Liver (tissue), 8 donors: ENCODE measurements at regions not wholly inside any gene's neighbourhood (a gene's known extent, or its start where the extent isn't known, plus 50 kb on each side); places are given as distances from the start of the nearest gene placed in this dataset.

Experiments
- DNase-seq: peaks from one replicate; pipeline ENCODE4 v3.0.0-alpha.2; 2017; ENCODE audit warnings: low spot score
- H3K27ac ChIP-seq, 2 donors: one replicate each; pipeline ENCODE4 v1.7.0; 2013; ENCODE audit warnings: inconsistent platforms in 2 of 2, low read length in 2 of 2, control low read depth in 1 of 2, low read depth in 1 of 2, mild to moderate bottlenecking in 1 of 2
- H3K27me3 ChIP-seq, 4 donors: one replicate each; pipeline versions ENCODE4 v1.6.1 to v1.7.0; 2013; ENCODE audit warnings: low read length in 3 of 4, inconsistent platforms in 1 of 4, mild to moderate bottlenecking in 1 of 4, moderate library complexity in 1 of 4; ENCODE audit not compliant: control insufficient read depth in 4 of 4, insufficient read depth in 4 of 4
- H3K36me3 ChIP-seq, 4 donors: one replicate each; pipeline versions ENCODE4 v1.6.1 to v1.7.0; 2013; ENCODE audit warnings: low read length in 3 of 4, mild to moderate bottlenecking in 3 of 4, low read depth in 1 of 4, moderate library complexity in 1 of 4; ENCODE audit not compliant: control insufficient read depth in 4 of 4, insufficient read depth in 3 of 4
- H3K4me1 ChIP-seq, 4 donors: one replicate each; pipeline versions ENCODE4 v1.6.1 to v1.7.0; 2013; ENCODE audit warnings: low read length in 3 of 4, mild to moderate bottlenecking in 3 of 4, moderate library complexity in 1 of 4; ENCODE audit not compliant: control insufficient read depth in 4 of 4, insufficient read depth in 4 of 4
- H3K4me3 ChIP-seq, 3 donors: one replicate each; pipeline versions ENCODE4 v1.6.1 to v1.7.0; 2013; ENCODE audit warnings: low read length in 3 of 3, control low read depth in 1 of 3, low read depth in 1 of 3, mild to moderate bottlenecking in 1 of 3
- H3K9ac ChIP-seq, 2 donors: one replicate each; pipeline ENCODE4 v1.7.0; 2013; ENCODE audit warnings: low read length in 2 of 2, mild to moderate bottlenecking in 2 of 2, moderate library complexity in 2 of 2, control low read depth in 1 of 2, low read depth in 1 of 2
- H3K9me3 ChIP-seq, 4 donors: one replicate each; pipeline versions ENCODE4 v1.6.1 to v1.7.0; 2013; ENCODE audit warnings: low read length in 3 of 4; ENCODE audit not compliant: control insufficient read depth in 4 of 4
- ATF3 ChIP-seq: IDR thresholded peaks from 2 replicates; pipeline ENCODE4 v1.6.1; 2016; ENCODE audit warnings: antibody characterized with exemption
- CTCF ChIP-seq: fragments of 150-350 bp; IDR thresholded peaks from 2 replicates; pipeline ENCODE4 v1.5.1; 2017; ENCODE audit warnings: improper control_type of control experiment, low read depth, low read length; ENCODE audit not compliant: missing input control
- EGR1 ChIP-seq, 2 donors: IDR thresholded peaks; 2 replicates each; pipeline ENCODE4 v1.6.1; 2016 to 2018; ENCODE audit warnings: antibody characterized with exemption in 2 of 2, low read depth in 2 of 2
- FOXA1 ChIP-seq: IDR thresholded peaks from 2 replicates; pipeline ENCODE4 v1.6.1; 2016; ENCODE audit warnings: antibody characterized with exemption
- FOXA2 ChIP-seq: IDR thresholded peaks from 2 replicates; pipeline ENCODE4 v1.6.1; 2016; ENCODE audit warnings: antibody characterized with exemption
- HNF4A ChIP-seq, 2 donors: conservative IDR thresholded peaks; 2 replicates each; pipeline ENCODE4 v1.6.1; 2016; ENCODE audit warnings: antibody characterized with exemption in 2 of 2, mild to moderate bottlenecking in 2 of 2
- HNF4G ChIP-seq: IDR thresholded peaks from 2 replicates; pipeline ENCODE4 v1.6.1; 2016; ENCODE audit warnings: antibody characterized with exemption
- JUND ChIP-seq, 2 donors: IDR thresholded peaks; 2 replicates each; pipeline ENCODE4 v1.6.1; 2016; ENCODE audit warnings: antibody characterized with exemption in 2 of 2
- MAX ChIP-seq: IDR thresholded peaks from 2 replicates; pipeline ENCODE4 v1.6.1; 2016; ENCODE audit warnings: antibody characterized with exemption
- NR2F2 ChIP-seq: IDR thresholded peaks from 2 replicates; pipeline ENCODE4 v1.6.1; 2016; ENCODE audit warnings: antibody characterized with exemption
- RAD21 ChIP-seq, 2 donors: IDR thresholded peaks; 2 replicates each; pipeline ENCODE4 v1.6.1; 2016; ENCODE audit warnings: antibody characterized with exemption in 2 of 2, mild to moderate bottlenecking in 2 of 2
- REST ChIP-seq: IDR thresholded peaks from 2 replicates; pipeline ENCODE4 v1.6.1; 2016; ENCODE audit warnings: antibody characterized with exemption, mild to moderate bottlenecking
- RXRA ChIP-seq, 2 donors: IDR thresholded peaks; 2 replicates each; pipeline ENCODE4 v1.6.1; 2017 to 2018; ENCODE audit warnings: antibody characterized with exemption in 2 of 2, mild to moderate bottlenecking in 1 of 2
- SP1 ChIP-seq: IDR thresholded peaks from 2 replicates; pipeline ENCODE4 v1.6.1; 2018; ENCODE audit warnings: antibody characterized with exemption, mild to moderate bottlenecking
- TAF1 ChIP-seq: conservative IDR thresholded peaks from 2 replicates; pipeline ENCODE4 v1.6.1; 2016; ENCODE audit warnings: antibody characterized with exemption, mild to moderate bottlenecking
- YY1 ChIP-seq: IDR thresholded peaks from 2 replicates; pipeline ENCODE4 v1.6.1; 2016; ENCODE audit warnings: antibody characterized with exemption, mild to moderate bottlenecking
- ZBTB33 ChIP-seq: IDR thresholded peaks from 2 replicates; pipeline ENCODE4 v1.6.1; 2016; ENCODE audit warnings: antibody characterized with exemption
- WGBS: extraction: QIAGEN DNeasy Blood & Tissue Kit; methylation state at CpG from one replicate; pipeline ENCODE4 v1.1.7; 2013; 5-methylcytosine and 5-hydroxymethylcytosine counted together
- donor health status: healthy.
- donor health status: healthy.
- donor health status: healthy.
- donor health status: healthy.
- donor health status: healthy.

GRCh38 chr22:27677905-27678458 is 123.6 kb downstream of the MN1 start:
- Histone ChIP-seq H3K27me3 (peaks cover 0 to 6% (median 2%) of the 10 kb centered on the region in 4 donors), H3K9me3 (peaks cover 0 to 3% (median 0%) of the 10 kb centered on the region in 4 donors), H3K36me3 (no peaks in the 10 kb centered on the region), H3K27ac (no peak overlapping the region), H3K4me3 (no peak overlapping the region), H3K9ac (no peak overlapping the region), H3K4me1 (no peaks in the 10 kb centered on the region)
- 71% methylated on average over 27 of the region's 27 CpGs for WGBS
- DNase-seq, result no peak
- TF ChIP-seq FOXA1 (no peak), RAD21 (IDR thresholded peaks at IDR 0.05) (no peak)

- Histone ChIP-seq H3K9me3 (peaks cover 0 to 3% (median 0%) of the 10 kb centered on the region in 4 donors), H3K36me3 (no peaks in the 10 kb centered on the region), H3K27ac (no peak overlapping the region), H3K4me3 (no peak overlapping the region), H3K4me1 (no peaks in the 10 kb centered on the region), H3K9ac (no peak overlapping the region), H3K27me3 (peaks cover 0 to 6% (median 2%) of the 10 kb centered on the region in 4 donors)
- TF ChIP-seq EGR1 (IDR thresholded peaks at IDR 0.05; ENCODE audit: low read depth in 2 of 2) (no peak), HNF4G (no peak), NR2F2 (no peak), JUND (IDR thresholded peaks at IDR 0.05) (no peak), SP1 (no peak), HNF4A (conservative IDR thresholded peaks at IDR 0.05) (no peak), CTCF (no peak), ZBTB33 (no peak), MAX (no peak), FOXA2 (no peak), REST (no peak), YY1 (no peak), RXRA (IDR thresholded peaks at IDR 0.05) (no peak), ATF3 (no peak), FOXA1 (no peak), RAD21 (IDR thresholded peaks at IDR 0.05) (no peak), TAF1 (no peak)
- DNase-seq, result no peak
- WGBS, result 76% methylated on average over 5 of the region's 5 CpGs
Measured at GRCh38 chr22:27679176-27679575, 122.4 kb downstream of the MN1 start.
